ENCODE measurements at regions not wholly inside any gene's neighbourhood (a gene's known extent, or its start where the extent isn't known, plus 50 kb on each side); places are given as distances from the start of the nearest gene placed in this dataset.

- no peak for DNase-seq
- H3K9me3 ChIP-seq, result no peaks in the 10 kb centered on the region
- no peaks in the 10 kb centered on the region for H3K36me3 ChIP-seq
- TF ChIP-seq POLR2A (IDR thresholded peaks at IDR 0.05) (no peak), CTCF (IDR thresholded peaks at IDR 0.05) (no peak)
- H3K4me1 ChIP-seq, result no peaks in the 10 kb centered on the region
- H3K4me3 ChIP-seq, result no peak overlapping the region
- no peaks in the 10 kb centered on the region for H3K27me3 ChIP-seq
- H3K27ac ChIP-seq, result no peak overlapping the region
These were observed 343.0 kb upstream of the ZFHX3 start for GRCh38 chr16:73390936-73391335.

- H3K27ac ChIP-seq, result no peak overlapping the region
- H3K36me3 ChIP-seq, result no peaks in the 10 kb centered on the region
- no peak overlapping the region for H3K4me3 ChIP-seq
- no peaks in the 10 kb centered on the region for H3K9me3 ChIP-seq
- H3K4me1 ChIP-seq, result no peaks in the 10 kb centered on the region
- TF ChIP-seq CTCF (IDR thresholded peaks at IDR 0.05), result no peak
- TF ChIP-seq POLR2A (IDR thresholded peaks at IDR 0.05), result no peak
- no peak for DNase-seq
- no peaks in the 10 kb centered on the region for H3K27me3 ChIP-seq
These were observed 342.6 kb upstream of the ZFHX3 start for GRCh38 chr16:73390491-73390890.

- no peaks in the 10 kb centered on the region for H3K9me3 ChIP-seq
- H3K4me1 ChIP-seq, result no peaks in the 10 kb centered on the region
- no peak overlapping the region for H3K27ac ChIP-seq
- H3K4me3 ChIP-seq, result no peak overlapping the region
- no peaks in the 10 kb centered on the region for H3K27me3 ChIP-seq
- H3K36me3 ChIP-seq, result no peaks in the 10 kb centered on the region
- TF ChIP-seq CTCF (IDR thresholded peaks at IDR 0.05) (no peak), POLR2A (IDR thresholded peaks at IDR 0.05) (no peak)
- no peak for DNase-seq
These were observed 341.2 kb upstream of the ZFHX3 start for GRCh38 chr16:73389085-73389484.

GRCh38 chr16:73387979-73388378 lies 340.1 kb upstream of the ZFHX3 start:
- no peak overlapping the region for H3K4me3 ChIP-seq
- no peaks in the 10 kb centered on the region for H3K36me3 ChIP-seq
- H3K27me3 ChIP-seq, result no peaks in the 10 kb centered on the region
- TF ChIP-seq CTCF (IDR thresholded peaks at IDR 0.05) (no peak), POLR2A (IDR thresholded peaks at IDR 0.05) (no peak)
- no peak for DNase-seq
- H3K9me3 ChIP-seq, result no peaks in the 10 kb centered on the region
- H3K4me1 ChIP-seq, result no peaks in the 10 kb centered on the region
- no peak overlapping the region for H3K27ac ChIP-seq

GRCh38 chr16:73385696-73386095 lies 337.8 kb upstream of the ZFHX3 start:
- H3K4me1 ChIP-seq, result no peaks in the 10 kb centered on the region
- no peak overlapping the region for H3K4me3 ChIP-seq
- no peak overlapping the region for H3K27ac ChIP-seq
- no peaks in the 10 kb centered on the region for H3K9me3 ChIP-seq
- DNase-seq, result no peak
- no peaks in the 10 kb centered on the region for H3K36me3 ChIP-seq
- H3K27me3 ChIP-seq, result no peaks in the 10 kb centered on the region
- TF ChIP-seq POLR2A (IDR thresholded peaks at IDR 0.05), result no peak
- no peak for TF ChIP-seq CTCF (IDR thresholded peaks at IDR 0.05)

GRCh38 chr16:73384506-73385089 lies 336.7 kb upstream of the ZFHX3 start:
- H3K27ac ChIP-seq, result no peak overlapping the region
- no peaks in the 10 kb centered on the region for H3K27me3 ChIP-seq
- no peaks in the 10 kb centered on the region for H3K36me3 ChIP-seq
- TF ChIP-seq CTCF (IDR thresholded peaks at IDR 0.05), result no peak
- TF ChIP-seq POLR2A (IDR thresholded peaks at IDR 0.05), result no peak
- no peak overlapping the region for H3K4me3 ChIP-seq
- no peaks in the 10 kb centered on the region for H3K4me1 ChIP-seq
- no peak for DNase-seq
- H3K9me3 ChIP-seq, result no peaks in the 10 kb centered on the region
